ENCODE measurements at regions not wholly inside any gene's neighbourhood (a gene's known extent, or its start where the extent isn't known, plus 50 kb on each side); places are given as distances from the start of the nearest gene placed in this dataset.

- Mint-ChIP-seq H3K4me3 (no peak overlapping the region), H3K27ac (no peak overlapping the region), H3K9me3 (peaks cover 0 to 2% of the 10 kb centered on the region in 2 donors), H3K27me3 (ENCODE audit: low read depth) (no peaks in the 10 kb centered on the region), H3K36me3 (ENCODE audit: insufficient read depth in 2 of 2) (no peaks in the 10 kb centered on the region), H3K4me1 (ENCODE audit: low read depth) (no peaks in the 10 kb centered on the region)
- DNase-seq (no peak), ATAC-seq (replicated peaks in 1 of 2) (no peak)
Observed at GRCh38 chr2:14552818-14553217, 79.7 kb upstream of the LRATD1 start.

DNA sequence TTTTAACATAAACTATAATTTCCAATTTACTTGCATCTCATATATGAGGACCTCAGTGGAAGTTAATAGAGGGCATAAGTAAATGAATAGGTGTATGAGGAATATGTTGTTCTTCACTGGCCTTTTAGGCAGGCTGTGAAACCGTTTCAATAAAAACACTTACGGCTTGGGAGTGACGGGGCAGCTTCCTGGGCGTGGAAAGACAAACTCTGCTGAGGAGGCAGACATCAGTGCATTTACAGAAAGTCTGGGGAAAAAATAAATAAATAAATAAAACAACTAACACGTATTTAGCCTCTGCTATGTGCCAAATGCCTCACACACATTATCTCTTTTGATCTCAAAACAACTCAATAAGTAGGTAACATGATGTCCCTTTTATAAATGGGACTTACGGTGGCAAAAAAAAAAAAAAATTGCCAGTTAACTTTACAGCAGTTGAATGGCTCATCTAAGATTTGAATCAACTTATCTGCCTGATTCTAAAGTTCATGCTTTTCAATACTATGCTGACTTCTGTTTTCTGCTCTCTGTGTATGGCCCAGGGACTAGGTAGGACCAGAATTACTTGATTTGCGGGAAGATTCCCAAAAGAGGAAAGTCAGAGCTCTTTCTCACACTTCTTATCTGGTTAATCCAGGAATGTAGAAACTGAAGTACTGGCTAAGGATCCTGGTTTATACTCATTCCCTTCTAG is 77.5 kb upstream of the LRATD1 start:
- Mint-ChIP-seq H3K4me3 (no peak overlapping the region), H3K4me1 (ENCODE audit: low read depth) (no peaks in the 10 kb centered on the region), H3K27me3 (ENCODE audit: low read depth) (no peaks in the 10 kb centered on the region), H3K27ac (no peak overlapping the region), H3K9me3 (peaks cover 0 to 2% of the 10 kb centered on the region in 2 donors), H3K36me3 (ENCODE audit: insufficient read depth in 2 of 2) (no peaks in the 10 kb centered on the region)
- ATAC-seq (replicated peaks in 1 of 2) (no peak), DNase-seq (no peak)

DNA sequence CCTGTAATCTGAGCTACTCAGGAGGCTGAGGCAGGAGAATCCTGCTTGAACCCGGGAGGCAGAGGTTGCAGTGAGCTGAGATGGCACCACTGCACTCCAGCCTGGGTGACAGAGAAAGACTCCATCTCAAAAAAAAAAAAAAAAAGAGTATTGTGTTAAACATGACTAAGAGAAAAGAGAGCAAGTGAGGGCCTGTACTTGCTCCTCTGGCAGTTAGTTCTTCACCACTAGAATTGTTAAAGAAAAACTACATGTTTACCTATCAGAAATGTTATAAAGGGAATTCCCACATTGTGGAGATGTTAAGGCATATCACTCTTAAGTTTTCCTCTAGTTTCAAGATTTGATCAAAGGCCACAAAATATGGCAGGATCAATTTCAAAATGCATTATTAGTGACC is 75.4 kb upstream of the LRATD1 start:
- DNase-seq (no peak), ATAC-seq (replicated peaks in 1 of 2) (no peak)
- H3K4me3 Mint-ChIP-seq, result no peak overlapping the region
- no peak overlapping the region for H3K27ac Mint-ChIP-seq
- no peaks in the 10 kb centered on the region for H3K36me3 Mint-ChIP-seq (ENCODE audit: insufficient read depth in 2 of 2)
- no peaks in the 10 kb centered on the region for H3K4me1 Mint-ChIP-seq (ENCODE audit: low read depth)
- H3K9me3 Mint-ChIP-seq, result peaks cover 0 to 2% of the 10 kb centered on the region in 2 donors
- no peaks in the 10 kb centered on the region for H3K27me3 Mint-ChIP-seq (ENCODE audit: low read depth)

DNA sequence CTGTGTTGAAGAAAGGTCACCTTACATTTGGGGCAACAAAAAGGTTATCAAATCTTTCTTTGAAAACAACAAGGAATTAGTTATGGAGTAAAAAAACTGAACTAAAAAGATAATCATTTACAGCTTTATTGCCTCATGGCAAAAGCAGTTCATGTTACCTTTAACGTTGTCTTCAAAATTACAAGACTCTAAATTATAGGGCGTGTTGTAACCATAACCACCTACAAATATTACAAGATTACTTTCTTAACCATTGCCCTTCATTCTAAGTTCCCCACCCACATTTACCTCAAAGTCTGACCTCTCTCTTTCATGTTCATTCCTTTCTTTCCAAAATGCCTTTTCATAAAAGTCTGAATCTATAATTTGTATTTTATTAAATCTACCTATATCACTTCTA is 74.6 kb upstream of the LRATD1 start:
- no peaks in the 10 kb centered on the region for H3K4me1 Mint-ChIP-seq (ENCODE audit: low read depth)
- peaks cover 0 to 2% of the 10 kb centered on the region in 2 donors for H3K9me3 Mint-ChIP-seq
- H3K4me3 Mint-ChIP-seq, result no peak overlapping the region
- no peaks in the 10 kb centered on the region for H3K27me3 Mint-ChIP-seq (ENCODE audit: low read depth)
- H3K27ac Mint-ChIP-seq, result no peak overlapping the region
- DNase-seq (no peak), ATAC-seq (replicated peaks in 1 of 2) (no peak)
- H3K36me3 Mint-ChIP-seq (ENCODE audit: insufficient read depth in 2 of 2), result no peaks in the 10 kb centered on the region

DNA sequence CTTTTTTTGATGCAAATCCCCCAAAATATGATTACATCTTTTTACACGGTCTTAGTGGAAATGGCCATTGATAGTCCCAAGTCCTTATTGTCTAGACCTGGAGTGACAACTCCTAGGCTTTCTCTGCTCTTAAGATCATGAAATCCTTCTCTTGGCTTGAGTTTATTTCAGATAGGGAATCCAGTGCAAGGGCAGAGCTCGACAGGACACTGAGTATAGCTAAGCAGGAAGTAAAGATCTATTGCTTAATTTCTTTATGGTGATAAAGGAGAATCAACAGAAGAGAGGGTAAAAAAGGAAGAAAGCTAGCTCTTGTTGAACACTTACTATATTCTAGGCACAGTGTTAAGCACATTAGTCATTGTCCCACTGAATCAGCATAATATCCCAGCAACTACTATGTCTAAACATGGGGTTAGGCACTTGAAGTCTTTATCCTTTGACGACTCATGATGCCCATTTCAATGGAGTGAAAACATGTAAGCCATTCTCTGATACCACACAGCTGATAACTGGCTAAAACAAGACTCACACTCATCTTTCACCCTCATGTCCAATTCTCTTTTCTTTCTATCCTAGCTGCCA is 74.1 kb upstream of the LRATD1 start:
- Mint-ChIP-seq H3K27ac (no peak overlapping the region), H3K4me1 (ENCODE audit: low read depth) (no peaks in the 10 kb centered on the region), H3K27me3 (ENCODE audit: low read depth) (no peaks in the 10 kb centered on the region), H3K4me3 (no peak overlapping the region), H3K9me3 (no peaks in the 10 kb centered on the region), H3K36me3 (ENCODE audit: insufficient read depth in 2 of 2) (no peaks in the 10 kb centered on the region)
- ATAC-seq (replicated peaks in 1 of 2) (no peak), DNase-seq (no peak)

- Mint-ChIP-seq H3K4me1 (ENCODE audit: low read depth) (no peaks in the 10 kb centered on the region), H3K27me3 (ENCODE audit: low read depth) (no peaks in the 10 kb centered on the region), H3K4me3 (no peak overlapping the region), H3K9me3 (no peaks in the 10 kb centered on the region), H3K36me3 (ENCODE audit: insufficient read depth in 2 of 2) (no peaks in the 10 kb centered on the region), H3K27ac (no peak overlapping the region)
- ATAC-seq (replicated peaks in 1 of 2) (no peak), DNase-seq (no peak)
Observed at GRCh38 chr2:14560716-14561115, 71.8 kb upstream of the LRATD1 start.

DNA sequence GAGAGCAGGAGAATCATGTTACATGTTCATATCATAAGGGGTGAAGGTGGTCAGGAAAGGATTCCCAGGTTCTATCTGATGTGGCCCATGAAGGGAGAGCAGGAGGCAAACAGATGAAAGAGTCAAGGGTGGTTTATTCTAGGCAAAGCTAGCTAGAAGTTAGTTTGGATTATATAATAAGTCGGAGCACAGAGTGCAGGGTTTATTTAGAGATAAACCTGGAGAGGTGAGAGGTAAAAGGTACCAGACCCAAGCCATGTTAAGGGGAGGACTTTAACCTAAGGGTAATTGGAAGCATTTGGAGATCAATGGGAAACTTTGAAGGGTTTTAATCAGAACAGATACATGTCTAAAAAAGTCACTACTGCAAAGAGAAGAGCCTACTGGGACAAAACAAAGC is 69.2 kb upstream of the LRATD1 start:
- Mint-ChIP-seq H3K4me1 (ENCODE audit: low read depth) (no peaks in the 10 kb centered on the region), H3K4me3 (no peak overlapping the region), H3K27me3 (ENCODE audit: low read depth) (no peaks in the 10 kb centered on the region), H3K36me3 (ENCODE audit: insufficient read depth in 2 of 2) (no peaks in the 10 kb centered on the region), H3K27ac (no peak overlapping the region), H3K9me3 (peaks cover 3 to 5% of the 10 kb centered on the region in 2 donors)
- DNase-seq (no peak), ATAC-seq (replicated peaks in 1 of 2) (no peak)

GRCh38 chr2:14565666-14566065 is 66.9 kb upstream of the LRATD1 start:
- no peaks in the 10 kb centered on the region for H3K36me3 Mint-ChIP-seq (ENCODE audit: insufficient read depth in 2 of 2)
- H3K4me1 Mint-ChIP-seq (ENCODE audit: low read depth), result no peaks in the 10 kb centered on the region
- no peaks in the 10 kb centered on the region for H3K27me3 Mint-ChIP-seq (ENCODE audit: low read depth)
- H3K27ac Mint-ChIP-seq, result no peak overlapping the region
- DNase-seq (no peak), ATAC-seq (replicated peaks in 1 of 2) (no peak)
- H3K4me3 Mint-ChIP-seq, result no peak overlapping the region
- H3K9me3 Mint-ChIP-seq, result peaks cover 3 to 5% of the 10 kb centered on the region in 2 donors

DNA sequence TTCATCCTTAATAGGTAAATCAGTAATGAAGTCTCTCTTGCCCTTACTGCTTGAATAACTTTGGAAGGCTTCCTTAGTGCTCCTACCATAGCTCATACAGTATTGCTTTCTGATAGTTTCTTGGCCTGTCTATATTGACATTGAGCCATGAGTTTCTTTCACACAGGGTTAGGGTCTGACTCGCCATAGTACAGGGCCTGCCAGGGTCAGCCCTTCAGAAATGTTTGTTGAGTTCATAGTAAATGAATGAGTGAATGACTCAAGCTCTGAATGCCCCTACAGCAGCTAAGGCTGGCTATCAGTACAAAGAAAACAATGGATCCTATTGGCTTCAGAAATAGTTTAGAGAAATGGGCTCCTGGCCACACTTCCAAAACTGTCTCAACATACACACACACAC is 65.0 kb upstream of the LRATD1 start:
- ATAC-seq (replicated peaks in 1 of 2) (no peak), DNase-seq (no peak)
- H3K9me3 Mint-ChIP-seq, result peaks cover 3 to 6% of the 10 kb centered on the region in 2 donors
- no peak overlapping the region for H3K4me3 Mint-ChIP-seq
- no peaks in the 10 kb centered on the region for H3K4me1 Mint-ChIP-seq (ENCODE audit: low read depth)
- no peak overlapping the region for H3K27ac Mint-ChIP-seq
- no peaks in the 10 kb centered on the region for H3K36me3 Mint-ChIP-seq (ENCODE audit: insufficient read depth in 2 of 2)
- no peaks in the 10 kb centered on the region for H3K27me3 Mint-ChIP-seq (ENCODE audit: low read depth)

GRCh38 chr2:14569294-14569693 is 63.2 kb upstream of the LRATD1 start:
- Mint-ChIP-seq H3K9me3 (peaks cover 3 to 6% of the 10 kb centered on the region in 2 donors), H3K4me3 (no peak overlapping the region), H3K27ac (no peak overlapping the region), H3K36me3 (ENCODE audit: insufficient read depth in 2 of 2) (no peaks in the 10 kb centered on the region), H3K27me3 (ENCODE audit: low read depth) (no peaks in the 10 kb centered on the region), H3K4me1 (ENCODE audit: low read depth) (no peaks in the 10 kb centered on the region)
- no peak for DNase-seq
- no peak for ATAC-seq (replicated peaks in 1 of 2)

- Mint-ChIP-seq H3K4me1 (ENCODE audit: low read depth) (no peaks in the 10 kb centered on the region), H3K4me3 (no peak overlapping the region), H3K36me3 (ENCODE audit: insufficient read depth in 2 of 2) (no peaks in the 10 kb centered on the region), H3K9me3 (peaks cover 3 to 4% of the 10 kb centered on the region in 2 donors), H3K27ac (no peak overlapping the region), H3K27me3 (ENCODE audit: low read depth) (no peaks in the 10 kb centered on the region)
- DNase-seq (no peak), ATAC-seq (replicated peaks in 1 of 2) (no peak)
Observed at GRCh38 chr2:14572633-14573032, 59.9 kb upstream of the LRATD1 start.

- H3K9me3 Mint-ChIP-seq, result no peaks in the 10 kb centered on the region
- no peak overlapping the region for H3K27ac Mint-ChIP-seq
Observed at GRCh38 chr2:14577843-14578242, 54.7 kb upstream of the LRATD1 start.

More at GRCh38 chr2:14577843-14578242, 54.7 kb upstream of the LRATD1 start:
- Mint-ChIP-seq H3K4me3 (no peak overlapping the region), H3K27me3 (ENCODE audit: low read depth) (no peaks in the 10 kb centered on the region), H3K36me3 (ENCODE audit: insufficient read depth in 2 of 2) (no peaks in the 10 kb centered on the region), H3K4me1 (ENCODE audit: low read depth) (no peaks in the 10 kb centered on the region)
- ATAC-seq (replicated peaks in 1 of 2) (no peak), DNase-seq (no peak)
